HepG2 (cell line): ENCODE measurements at regions not wholly inside any gene's neighbourhood (a gene's known extent, or its start where the extent isn't known, plus 50 kb on each side); places are given as distances from the start of the nearest gene placed in this dataset.

Source experiments
- ATAC-seq: fragments of 200-7000 bp; cut with Tn5 transposase; 3 replicates; pipeline ENCODE4 v1.9.1; 2020; ENCODE audit warnings: mild to moderate bottlenecking, moderate library complexity
- BruUV-seq: library from RNA; stranded (reverse); fragments of 400-500 nt; replicated peaks from 2 replicates; lab custom pipeline; 2021; lab: Mats Ljungman, UMichigan
- CTCF ChIA-PET: fragments of 300-600 bp; formaldehyde crosslinking; extraction: SDS; loops from one replicate; lab custom pipeline; 2021; ENCODE audit warnings: low total read pairs, inconsistent platforms, low intra/inter-chr PET ratio; lab: Yijun Ruan, JAX
- POLR2A ChIA-PET: fragments of 350-600 bp; sonication (Branson Sonifier 250); formaldehyde crosslinking; loops from one replicate; lab custom pipeline; 2020; ENCODE audit warnings: antibody characterized with exemption, inconsistent platforms; lab: Yijun Ruan, JAX
- DNase-seq: peaks from one replicate; pipeline ENCODE4 v3.0.0-alpha.2; 2015; ENCODE audit warnings: low spot score
- FAIRE-seq: peaks from 3 replicates; lab custom pipeline; 2011; peaks lifted over from hg19 to GRCh38; lab: Jason Lieb, UNC
- H2AFZ ChIP-seq: one replicate; pipeline ENCODE4 v1.6.1; 2011; ENCODE audit warnings: low read length, inconsistent platforms
- H3K27ac ChIP-seq: fragments of 300-600 bp; 3 replicates; pipeline ENCODE4 v1.8.0; 2011; ENCODE audit warnings: mixed run types, mild to moderate bottlenecking, mixed read lengths, low read length, inconsistent platforms; ENCODE audit not compliant: insufficient read depth; ENCODE audit errors: extremely low read length
- H3K27me3 ChIP-seq, 2 experiments: fragments of 200-600 bp in 1 of 2; 2 replicates in 1 of 2; 3 replicates in 1 of 2; pipeline versions ENCODE4 v1.6.0 to v1.8.0; 2011; ENCODE audit warnings: low read length in 2 of 2, mild to moderate bottlenecking in 2 of 2, moderate library complexity in 2 of 2, inconsistent platforms in 1 of 2; ENCODE audit not compliant: insufficient read depth in 2 of 2, control insufficient read depth in 1 of 2
- H3K36me3 ChIP-seq, 2 experiments: fragments of 200-600 bp in 1 of 2; replicated peaks in 1 of 2; 2 replicates in 1 of 2; 3 replicates in 1 of 2; pipeline versions ENCODE4 v1.5.1 to v1.8.0; 2011; ENCODE audit warnings: low read length in 2 of 2, inconsistent platforms in 1 of 2; ENCODE audit not compliant: insufficient read depth in 2 of 2, control insufficient read depth in 1 of 2
- H3K4me1 ChIP-seq: 2 replicates; pipeline ENCODE4 v1.5.1; 2012; ENCODE audit warnings: low read length, inconsistent platforms; ENCODE audit not compliant: insufficient read depth
- H3K4me2 ChIP-seq: 2 replicates; pipeline ENCODE4 v1.6.0; 2011; ENCODE audit warnings: low read depth, low read length, inconsistent platforms
- H3K4me3 ChIP-seq, 3 experiments: fragments of 200-600 bp in 1 of 3; sonication (generic), shearing (Covaris generic) in 1 of 3; replicated peaks in 1 of 3; 2 replicates each; pipeline ENCODE4 v1.5.1; 2011 to 2016; ENCODE audit warnings: low read length in 3 of 3, inconsistent platforms in 2 of 3, low read depth in 2 of 3, mild to moderate bottlenecking in 2 of 3, control low read depth in 1 of 3, mixed read lengths in 1 of 3; ENCODE audit not compliant: insufficient read depth in 1 of 3
- H3K79me2 ChIP-seq: one replicate; pipeline ENCODE4 v1.6.1; 2011; ENCODE audit warnings: low read length, inconsistent platforms; ENCODE audit not compliant: insufficient read depth
- H3K9ac ChIP-seq: 2 replicates; pipeline ENCODE4 v1.6.0; 2011; ENCODE audit warnings: mild to moderate bottlenecking, low read depth, low read length, inconsistent platforms; ENCODE audit not compliant: insufficient read depth
- H3K9me3 ChIP-seq: 2 replicates; pipeline ENCODE4 v1.5.1; 2012; ENCODE audit warnings: mild to moderate bottlenecking, low read length
- H4K20me1 ChIP-seq: 2 replicates; pipeline ENCODE4 v1.6.0; 2011; ENCODE audit warnings: inconsistent platforms, mild to moderate bottlenecking, low read length, moderate library complexity; ENCODE audit not compliant: insufficient read depth
- AGO1 ChIP-seq: fragments of 200-400 bp; formaldehyde crosslinking; IDR thresholded peaks from 2 replicates; pipeline ENCODE4 v1.6.1; 2017; ENCODE audit warnings: mild to moderate bottlenecking, low read depth, low read length, moderate library complexity; ENCODE audit not compliant: poor library complexity, severe bottlenecking
- ETS1 ChIP-seq: sonication (generic); formaldehyde crosslinking; IDR thresholded peaks from 2 replicates; pipeline ENCODE4 v1.4.0; 2020; ENCODE audit warnings: missing genetic modification reagents
- HOMEZ ChIP-seq: IDR thresholded peaks from 2 replicates; pipeline ENCODE4 v1.6.1; 2016; ENCODE audit warnings: low read depth
- KAT7 ChIP-seq: IDR thresholded peaks from 2 replicates; pipeline ENCODE4 v1.6.1; 2018; ENCODE audit warnings: borderline replicate concordance, missing compliant biosample characterization
- MEIS2 ChIP-seq: sonication (generic); formaldehyde crosslinking; IDR thresholded peaks from 2 replicates; pipeline ENCODE4 v1.9.0; 2021; ENCODE audit warnings: mild to moderate bottlenecking, missing genetic modification reagents
- ONECUT2 ChIP-seq: sonication (generic); formaldehyde crosslinking; IDR thresholded peaks from 2 replicates; pipeline ENCODE4 v1.4.0; 2020; ENCODE audit warnings: missing genetic modification reagents
- SP5 ChIP-seq: IDR thresholded peaks from 2 replicates; pipeline ENCODE4 v1.6.1; 2016; ENCODE audit warnings: low read depth, borderline replicate concordance
- SPEN ChIP-seq: sonication (generic); formaldehyde crosslinking; IDR thresholded peaks from 2 replicates; pipeline ENCODE4 v1.5.1; 2020; ENCODE audit warnings: low read depth, mild to moderate bottlenecking, missing genetic modification reagents
- TEAD3 ChIP-seq: optimal IDR thresholded peaks from 2 replicates; pipeline ENCODE3; 2016; ENCODE audit warnings: borderline replicate concordance
- TRIM24 ChIP-seq: sonication (generic); formaldehyde crosslinking; IDR thresholded peaks from 2 replicates; pipeline ENCODE4 v1.8.0; 2022; ENCODE audit warnings: mild to moderate bottlenecking, missing genetic modification reagents
- ZBTB44 ChIP-seq: sonication (generic); formaldehyde crosslinking; IDR thresholded peaks from 2 replicates; pipeline ENCODE4 v1.4.0; 2020; ENCODE audit warnings: missing genetic modification reagents
- ZNF121 ChIP-seq: sonication (generic); formaldehyde crosslinking; IDR thresholded peaks from 2 replicates; pipeline ENCODE4 v1.5.0; 2020; ENCODE audit warnings: mild to moderate bottlenecking, missing genetic modification reagents
- ZNF253 ChIP-seq: sonication (generic); formaldehyde crosslinking; IDR thresholded peaks from 2 replicates; pipeline ENCODE4 v1.8.0; 2022; ENCODE audit warnings: mild to moderate bottlenecking, missing genetic modification reagents, borderline replicate concordance
- ZNF713 ChIP-seq: sonication (generic); formaldehyde crosslinking; IDR thresholded peaks from 2 replicates; pipeline ENCODE4 v1.4.0; 2020; ENCODE audit warnings: mild to moderate bottlenecking, missing genetic modification reagents
- ZNF747 ChIP-seq: sonication (generic); formaldehyde crosslinking; IDR thresholded peaks from 2 replicates; pipeline ENCODE4 v1.8.1; 2023; ENCODE audit warnings: missing genetic modification reagents, mild to moderate bottlenecking, borderline replicate concordance
- ZNF761 ChIP-seq: sonication (generic); formaldehyde crosslinking; conservative IDR thresholded peaks from 2 replicates; pipeline ENCODE4 v1.4.0; 2020; ENCODE audit warnings: mild to moderate bottlenecking, missing genetic modification reagents
- ZNF891 ChIP-seq: sonication (generic); formaldehyde crosslinking; IDR thresholded peaks from 2 replicates; pipeline ENCODE4 v1.5.0; 2020; ENCODE audit warnings: mild to moderate bottlenecking, missing genetic modification reagents
- ZSCAN20 ChIP-seq: sonication (generic); formaldehyde crosslinking; IDR thresholded peaks from 2 replicates; pipeline ENCODE4 v1.4.0; 2020; ENCODE audit warnings: missing genetic modification reagents, mild to moderate bottlenecking, borderline replicate concordance
- WGBS: methylation state at CpG from one replicate; pipeline ENCODE4 v1.1.6; 2017; ENCODE audit warnings: low lambda C conversion rate; 5-methylcytosine and 5-hydroxymethylcytosine counted together
- in situ Hi-C: cut with HindIII; loops from 2 replicates; pipeline ENCODE4 v1.10.0; 2017; ENCODE audit warnings: low pct_unique_long_range_greater_than_20kb; ENCODE audit not compliant: extremely low pct_ligation_motif_present
- intact Hi-C: fragments of 100-400 bp; cut with micrococcal nuclease; formaldehyde crosslinking; loops from one replicate; pipeline ENCODE4 v1.10.0; 2022; ENCODE audit not compliant: unreplicated experiment
- TF ChIP-seq, protein P1 (sequence below): IDR thresholded peaks from 2 replicates; pipeline ENCODE4 v1.6.1; 2016; ENCODE audit warnings: mild to moderate bottlenecking, missing biosample characterization, missing genetic modification reagents

DNA sequence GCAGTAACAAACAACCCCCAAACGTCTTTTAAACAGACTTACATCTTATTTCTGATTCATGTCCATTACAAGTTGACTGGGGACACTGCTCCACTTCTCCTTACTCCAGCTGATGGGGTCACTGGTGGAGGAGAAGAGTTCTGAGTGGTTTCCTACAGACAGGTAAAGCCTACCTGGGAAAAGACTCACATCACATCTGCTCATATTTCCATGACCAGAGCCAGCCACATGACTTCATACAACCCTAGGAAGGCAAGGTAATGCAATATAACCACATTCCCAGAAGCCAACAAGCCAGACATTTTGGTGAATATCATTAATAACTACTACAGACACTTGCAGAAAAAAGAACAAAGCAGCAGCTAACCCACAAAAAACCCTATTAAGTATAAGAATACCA, 90.5 kb upstream of the IRX6 start (continued):
- no peak for TF ChIP-seq KAT7 (CRISPR knock-in tag)
- no peak for TF ChIP-seq ETS1 (CRISPR knock-in tag)
- TF ChIP-seq TEAD3 (CRISPR knock-in tag): no peak
- TF ChIP-seq SPEN: no peak
- TF ChIP-seq, protein P1, sequence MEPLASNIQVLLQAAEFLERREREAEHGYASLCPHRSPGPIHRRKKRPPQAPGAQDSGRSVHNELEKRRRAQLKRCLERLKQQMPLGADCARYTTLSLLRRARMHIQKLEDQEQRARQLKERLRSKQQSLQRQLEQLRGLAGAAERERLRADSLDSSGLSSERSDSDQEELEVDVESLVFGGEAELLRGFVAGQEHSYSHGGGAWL (CRISPR knock-in tag): no peak

DNA sequence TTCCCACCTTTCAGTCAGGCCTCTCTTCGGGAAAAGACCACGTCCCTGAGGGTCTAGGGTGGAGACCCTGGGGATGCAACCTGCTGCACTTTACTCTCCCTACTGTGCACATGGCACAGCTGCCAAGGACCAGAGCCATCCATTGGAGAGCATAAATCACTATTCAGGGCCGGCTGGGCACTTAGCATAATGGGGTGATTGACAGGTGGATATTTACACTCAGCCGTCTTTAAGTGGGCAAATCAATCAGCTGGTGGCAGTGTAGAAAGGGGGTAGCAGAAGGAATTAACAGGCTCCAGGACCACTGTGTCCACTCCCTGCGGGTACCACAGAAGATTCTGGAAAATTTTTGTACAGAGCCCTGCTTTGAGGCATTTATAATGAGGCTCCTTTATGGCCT, 87.3 kb upstream of the IRX6 start:
- Histone ChIP-seq H3K4me2 (no peak overlapping the region), H3K79me2 (no peaks in the 10 kb centered on the region), H3K27me3 (no peaks in the 10 kb centered on the region; a peak in 1 of 5 replicates), H3K4me3 (no peak overlapping the region), H3K27ac (no peak overlapping the region), H3K9ac (no peak overlapping the region), H3K9me3 (no peaks in the 10 kb centered on the region), H2AFZ (no peak overlapping the region), H3K4me1 (no peaks in the 10 kb centered on the region), H4K20me1 (no peaks in the 10 kb centered on the region), H3K36me3 (no peaks in the 10 kb centered on the region)
- no peak for ATAC-seq
- intact Hi-C loops: no loop called here
- POLR2A ChIA-PET: no interaction called here
- BruUV-seq: no TSS peak
- CTCF ChIA-PET: no interaction called here
- 7% methylated on average over 5 of the region's 5 CpGs for WGBS
- no peak for FAIRE-seq
- in situ Hi-C loops: no loop called here
- no peak for DNase-seq
- TF ChIP-seq ZNF761 (CRISPR knock-in tag) (no peak), ZNF891 (no peak), ZNF121 (CRISPR knock-in tag) (no peak), ZNF713 (CRISPR knock-in tag) (no peak), AGO1 (no peak), ZBTB44 (no peak), ONECUT2 (CRISPR knock-in tag) (no peak), MEIS2 (no peak), ZSCAN20 (no peak), SP5 (CRISPR knock-in tag) (no peak), ZNF747 (no peak), ZNF253 (CRISPR knock-in tag) (no peak), HOMEZ (CRISPR knock-in tag) (no peak), TRIM24 (CRISPR knock-in tag) (no peak)
